GM18870 (cell line): ENCODE measurements at regions not wholly inside any gene's neighbourhood (a gene's known extent, or its start where the extent isn't known, plus 50 kb on each side); places are given as distances from the start of the nearest gene placed in this dataset.

ENCODE experiments used
- ATAC-seq: cut with Tn5 transposase; IDR thresholded peaks from one replicate; pipeline ENCODE4 v1.9.1; 2021; ENCODE audit warnings: moderate library complexity; ENCODE audit not compliant: unreplicated experiment

GRCh38 chr2:3138621-3139020, 239.0 kb downstream of the EIPR1 start:
- no peak for ATAC-seq

GRCh38 chr2:3137651-3138300, 239.8 kb downstream of the EIPR1 start:
- no peak for ATAC-seq

GRCh38 chr2:3135676-3136075, 241.9 kb downstream of the EIPR1 start:
- ATAC-seq: no peak

GRCh38 chr2:3134026-3134571, 243.5 kb downstream of the EIPR1 start:
- ATAC-seq: no peak

- ATAC-seq: no peak
Observed at GRCh38 chr2:3132966-3133365, 244.7 kb downstream of the EIPR1 start.

- no peak for ATAC-seq
Observed at GRCh38 chr2:3132466-3132865, 245.2 kb downstream of the EIPR1 start.

- no peak for ATAC-seq
Observed at GRCh38 chr2:3131636-3132326, 245.8 kb downstream of the EIPR1 start.

- ATAC-seq: no peak
Observed at GRCh38 chr2:3130889-3131635, 246.6 kb downstream of the EIPR1 start.

- ATAC-seq: no peak
Observed at GRCh38 chr2:3130444-3130843, 247.2 kb downstream of the EIPR1 start.

- ATAC-seq: no peak
Observed at GRCh38 chr2:3129867-3130266, 247.8 kb downstream of the EIPR1 start.

- ATAC-seq: no peak
Observed at GRCh38 chr2:3128786-3129185, 248.8 kb downstream of the EIPR1 start.

GRCh38 chr2:3127710-3128109, 249.9 kb downstream of the EIPR1 start:
- ATAC-seq: no peak

GRCh38 chr2:3126911-3127621, 250.6 kb downstream of the EIPR1 start:
- ATAC-seq: no peak

- ATAC-seq: no peak
Observed at GRCh38 chr2:3126171-3126910, 251.3 kb downstream of the EIPR1 start.

- ATAC-seq: no peak
Observed at GRCh38 chr2:3125761-3126130, 251.9 kb downstream of the EIPR1 start.

GRCh38 chr2:3125001-3125760, 252.4 kb downstream of the EIPR1 start:
- ATAC-seq: no peak

- ATAC-seq: no peak
Observed at GRCh38 chr2:3122525-3122924, 255.1 kb downstream of the EIPR1 start.

- ATAC-seq: no peak
Observed at GRCh38 chr2:3121601-3122000, 256.0 kb downstream of the EIPR1 start.

GRCh38 chr2:3117650-3118216, 259.9 kb downstream of the EIPR1 start:
- no peak for ATAC-seq
